Endothelial cell of umbilical vein (primary cell): ENCODE measurements at regions not wholly inside any gene's neighbourhood (a gene's known extent, or its start where the extent isn't known, plus 50 kb on each side); places are given as distances from the start of the nearest gene placed in this dataset.

ENCODE experiments used
- BruUV-seq: library from RNA; stranded (reverse); fragments of 400-500 nt; replicated peaks from 2 replicates; lab custom pipeline; 2021; lab: Mats Ljungman, UMichigan
- CTCF ChIA-PET: fragments of 300-600, 350-600 bp; sonication (Branson Sonifier 250); formaldehyde crosslinking; loops from one replicate; lab custom pipeline; 2021; ENCODE audit warnings: antibody characterized with exemption, inconsistent platforms; lab: Charles Lee
- POLR2A ChIA-PET: fragments of 300-600, 350-600 bp; sonication (Branson Sonifier 250); formaldehyde crosslinking; loops from one replicate; lab custom pipeline; 2021; ENCODE audit warnings: antibody characterized with exemption, inconsistent platforms; lab: Charles Lee
- DNase-seq: peaks from one replicate; pipeline ENCODE4 v3.0.0-alpha.2; 2011; ENCODE audit warnings: low read depth, low spot score
- FAIRE-seq: peaks from 2 replicates; lab custom pipeline; 2011; peaks lifted over from hg19 to GRCh38; lab: Jason Lieb, UNC
- H2AFZ ChIP-seq: 2 replicates; pipeline ENCODE4 v1.6.0; 2012; ENCODE audit warnings: low read depth, low read length, control low read depth, inconsistent platforms
- H3K27ac ChIP-seq: 2 replicates; pipeline ENCODE4 v1.5.1; 2011; ENCODE audit warnings: low read depth, mild to moderate bottlenecking, control low read depth, low read length, moderate library complexity; ENCODE audit not compliant: insufficient read depth
- H3K27me3 ChIP-seq, 2 experiments: 2 replicates each; pipeline versions ENCODE4 v1.6.0 to v1.6.1; 2011; ENCODE audit warnings: low read length in 2 of 2, mixed read lengths in 1 of 2; ENCODE audit not compliant: control insufficient read depth in 2 of 2, insufficient read depth in 2 of 2
- H3K36me3 ChIP-seq, 2 experiments: 2 replicates in 1 of 2; 3 replicates in 1 of 2; pipeline ENCODE4 v1.5.1; 2011; ENCODE audit warnings: low read length in 2 of 2, mild to moderate bottlenecking in 1 of 2, moderate library complexity in 1 of 2; ENCODE audit not compliant: control insufficient read depth in 2 of 2, insufficient read depth in 2 of 2; ENCODE audit errors: extremely low read depth in 1 of 2
- H3K4me1 ChIP-seq: 3 replicates; pipeline ENCODE4 v1.5.1; 2011; ENCODE audit warnings: mild to moderate bottlenecking, low read length; ENCODE audit not compliant: control insufficient read depth, insufficient read depth; ENCODE audit errors: extremely low read depth
- H3K4me2 ChIP-seq: 2 replicates; pipeline ENCODE4 v1.6.1; 2011; ENCODE audit warnings: low read length, control low read depth, mixed read lengths; ENCODE audit not compliant: insufficient read depth
- H3K4me3 ChIP-seq, 3 experiments: fragments of 200-600 bp in 1 of 3; sonication (generic), shearing (Covaris generic) in 1 of 3; replicated peaks in 1 of 3; 2 replicates each; pipeline ENCODE4 v1.5.1; 2011 to 2016; ENCODE audit warnings: control low read depth in 3 of 3, low read length in 3 of 3, mild to moderate bottlenecking in 2 of 3, inconsistent platforms in 1 of 3, low read depth in 1 of 3, moderate library complexity in 1 of 3; ENCODE audit not compliant: insufficient read depth in 1 of 3
- H3K79me2 ChIP-seq: 2 replicates; pipeline ENCODE4 v1.6.0; 2012; ENCODE audit warnings: low read length, inconsistent platforms; ENCODE audit not compliant: control insufficient read depth, insufficient read depth
- H3K9ac ChIP-seq: replicated peaks from 2 replicates; pipeline ENCODE3; 2011; ENCODE audit warnings: low read length, control low read depth; ENCODE audit not compliant: insufficient read depth; ENCODE audit errors: extremely low read depth
- H3K9me1 ChIP-seq: replicated peaks from 3 replicates; pipeline ENCODE4 v1.6.0; 2011; ENCODE audit warnings: mild to moderate bottlenecking, low read length; ENCODE audit not compliant: control insufficient read depth, insufficient read depth; ENCODE audit errors: extremely low read depth
- H3K9me3 ChIP-seq: replicated peaks from 2 replicates; pipeline ENCODE4 v1.5.1; 2012; ENCODE audit warnings: low read length, inconsistent platforms; ENCODE audit not compliant: control insufficient read depth, insufficient read depth
- H4K20me1 ChIP-seq: replicated peaks from 2 replicates; pipeline ENCODE3; 2011; ENCODE audit warnings: mild to moderate bottlenecking, low read length; ENCODE audit not compliant: control insufficient read depth, insufficient read depth; ENCODE audit errors: extremely low read depth
- FOS ChIP-seq: IDR thresholded peaks from 2 replicates; pipeline ENCODE4 v1.6.1; 2011; ENCODE audit warnings: mild to moderate bottlenecking, low read length, moderate library complexity, borderline replicate concordance; ENCODE audit not compliant: insufficient read depth
- GATA2 ChIP-seq: IDR thresholded peaks from 2 replicates; pipeline ENCODE4 v1.7.0; 2011; ENCODE audit warnings: low read depth, mild to moderate bottlenecking, moderate library complexity, mixed read lengths, low read length; ENCODE audit not compliant: insufficient read length, insufficient read depth
- JUN ChIP-seq: IDR thresholded peaks from 2 replicates; pipeline ENCODE4 v1.6.1; 2011; ENCODE audit warnings: borderline replicate concordance, low read depth; ENCODE audit not compliant: insufficient read length, insufficient read depth
- MAX ChIP-seq: IDR thresholded peaks from 2 replicates; pipeline ENCODE4 v1.6.1; 2011; ENCODE audit not compliant: insufficient read depth, insufficient read length
- POLR2A ChIP-seq: IDR thresholded peaks from 2 replicates; pipeline ENCODE4 v1.6.1; 2012; ENCODE audit warnings: low read depth, mild to moderate bottlenecking, control low read depth, low read length
- POLR2AphosphoS5 ChIP-seq: IDR thresholded peaks from 2 replicates; pipeline ENCODE4 v1.6.1; 2012; ENCODE audit warnings: low read depth, mild to moderate bottlenecking, control low read depth, low read length, moderate library complexity; ENCODE audit not compliant: insufficient read depth
- dilution Hi-C: fragments of 300-500 bp; cut with MboI; formaldehyde crosslinking; loops from one replicate; pipeline ENCODE4 v1.15.0; 2019; ENCODE audit warnings: low sequenced_read_pairs; ENCODE audit not compliant: extremely low pct_ligation_motif_present
- intact Hi-C: fragments of 100-400 bp; cut with micrococcal nuclease; formaldehyde crosslinking; loops from one replicate; pipeline ENCODE4 v1.10.0; 2022
- TF ChIP-seq, protein P1 (sequence below), 2 donors: IDR thresholded peaks; 1 replicate in 1 of 2; 2 replicates in 1 of 2; pipeline ENCODE4 v1.5.1; 2011; ENCODE audit warnings: low read length in 2 of 2, mild to moderate bottlenecking in 2 of 2, moderate library complexity in 2 of 2, control low read depth in 1 of 2, inconsistent platforms in 1 of 2, low read depth in 1 of 2; ENCODE audit not compliant: insufficient read depth in 1 of 2; ENCODE audit errors: extremely low read depth in 1 of 2

- intact Hi-C loops, result no loop called here
Measured at GRCh38 chr3:159819676-159820075, 169.0 kb upstream of the IL12A start.

More at GRCh38 chr3:159819676-159820075, 169.0 kb upstream of the IL12A start:
- POLR2A ChIA-PET, result interaction anchor here (0.6 kb wide), 1 partner anchor 64 kb away, joined by 3 read pairs; no protein-coding TSS in a partner anchor
- Histone ChIP-seq H3K4me3 (no peak overlapping the region), H3K4me2 (no peak overlapping the region), H3K9me1 (no peaks in the 10 kb centered on the region), H3K79me2 (peaks cover 75% of the 10 kb centered on the region), H3K36me3 (peaks cover 0 to 2% of the 10 kb centered on the region in 2 experiments), H2AFZ (no peak overlapping the region), H3K9ac (no peak overlapping the region), H3K27ac (no peak overlapping the region), H3K9me3 (no peaks in the 10 kb centered on the region), H4K20me1 (no peaks in the 10 kb centered on the region), H3K27me3 (no peaks in the 10 kb centered on the region), H3K4me1 (peaks cover 15% of the 10 kb centered on the region)
- BruUV-seq, result no TSS peak
- FAIRE-seq, result no peak
- CTCF ChIA-PET, result interaction anchor here (1.0 to 2.4 kb wide), 5 partner anchors 9 to 186 kb away, joined by 3 to 14 read pairs (median 7); partner anchors contain the start of gene IL12A
- dilution Hi-C loops, result no loop called here
- no peak for DNase-seq
- TF ChIP-seq POLR2AphosphoS5, result no peak
- TF ChIP-seq POLR2A, result no peak
- no peak for TF ChIP-seq JUN
- no peak for TF ChIP-seq FOS
- TF ChIP-seq GATA2, result no peak
- TF ChIP-seq MAX, result no peak
- TF ChIP-seq, protein P1, sequence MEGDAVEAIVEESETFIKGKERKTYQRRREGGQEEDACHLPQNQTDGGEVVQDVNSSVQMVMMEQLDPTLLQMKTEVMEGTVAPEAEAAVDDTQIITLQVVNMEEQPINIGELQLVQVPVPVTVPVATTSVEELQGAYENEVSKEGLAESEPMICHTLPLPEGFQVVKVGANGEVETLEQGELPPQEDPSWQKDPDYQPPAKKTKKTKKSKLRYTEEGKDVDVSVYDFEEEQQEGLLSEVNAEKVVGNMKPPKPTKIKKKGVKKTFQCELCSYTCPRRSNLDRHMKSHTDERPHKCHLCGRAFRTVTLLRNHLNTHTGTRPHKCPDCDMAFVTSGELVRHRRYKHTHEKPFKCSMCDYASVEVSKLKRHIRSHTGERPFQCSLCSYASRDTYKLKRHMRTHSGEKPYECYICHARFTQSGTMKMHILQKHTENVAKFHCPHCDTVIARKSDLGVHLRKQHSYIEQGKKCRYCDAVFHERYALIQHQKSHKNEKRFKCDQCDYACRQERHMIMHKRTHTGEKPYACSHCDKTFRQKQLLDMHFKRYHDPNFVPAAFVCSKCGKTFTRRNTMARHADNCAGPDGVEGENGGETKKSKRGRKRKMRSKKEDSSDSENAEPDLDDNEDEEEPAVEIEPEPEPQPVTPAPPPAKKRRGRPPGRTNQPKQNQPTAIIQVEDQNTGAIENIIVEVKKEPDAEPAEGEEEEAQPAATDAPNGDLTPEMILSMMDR (IDR thresholded peaks at IDR 0.05; ENCODE audit: extremely low read depth in 1 of 2, insufficient read depth in 1 of 2, low read depth in 1 of 2, low read length in 2 of 2), result no peak
